HG03378 (cell line): ENCODE measurements at regions not wholly inside any gene's neighbourhood (a gene's known extent, or its start where the extent isn't known, plus 50 kb on each side); places are given as distances from the start of the nearest gene placed in this dataset.

ENCODE experiments used
- ATAC-seq: cut with Tn5 transposase; IDR thresholded peaks from one replicate; pipeline ENCODE4 v1.9.1; 2021; ENCODE audit warnings: mild to moderate bottlenecking, moderate library complexity; ENCODE audit not compliant: unreplicated experiment

GRCh38 chr6:6908121-6908520 lies 199.6 kb upstream of the RREB1 start:
- ATAC-seq = no peak

DNA sequence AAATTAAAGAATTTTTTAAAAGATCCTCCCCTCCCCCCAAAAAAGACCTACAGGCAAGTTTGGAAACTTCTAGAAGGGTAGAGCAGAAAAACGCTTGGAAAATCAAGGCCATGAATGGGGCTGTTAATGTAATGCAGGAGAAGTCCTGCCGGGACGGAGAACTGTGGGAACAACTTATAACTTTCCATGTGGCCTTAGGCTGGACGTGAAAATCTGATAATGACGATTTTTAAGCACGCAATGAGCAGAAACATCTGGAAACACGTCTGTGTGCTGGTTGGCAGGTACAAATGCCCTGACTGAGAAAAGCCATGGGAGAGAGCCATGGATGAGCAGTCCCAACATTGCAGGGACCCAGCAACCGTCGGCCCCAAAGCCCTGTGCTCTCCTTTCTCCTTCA lies 198.7 kb upstream of the RREB1 start:
- ATAC-seq = no peak

- ATAC-seq = no peak
Observed at GRCh38 chr6:6910734-6911295, 196.9 kb upstream of the RREB1 start.

DNA sequence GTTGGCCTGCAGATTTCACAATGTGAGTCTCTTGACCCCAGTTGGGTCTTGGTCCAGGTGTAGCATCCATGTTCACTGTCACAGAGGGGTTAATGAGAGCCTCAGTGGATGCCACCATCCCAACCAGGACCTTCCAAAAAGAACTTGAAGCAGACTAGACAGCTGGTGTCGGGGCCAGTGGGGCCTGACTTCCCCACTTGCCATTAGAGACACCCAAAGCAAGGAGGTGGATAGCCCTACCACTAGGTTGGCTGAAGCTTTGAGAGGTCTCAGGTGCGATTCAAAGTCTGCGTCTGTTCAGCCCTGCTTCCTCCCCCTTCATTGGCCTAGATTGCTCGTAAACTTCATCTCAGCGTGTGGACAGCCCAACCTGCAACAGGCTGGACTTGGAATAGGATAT lies 196.4 kb upstream of the RREB1 start:
- ATAC-seq = no peak

GRCh38 chr6:6912817-6913744 lies 194.7 kb upstream of the RREB1 start:
- no peak for ATAC-seq

GRCh38 chr6:6915219-6915618 lies 192.5 kb upstream of the RREB1 start:
- no peak for ATAC-seq

DNA sequence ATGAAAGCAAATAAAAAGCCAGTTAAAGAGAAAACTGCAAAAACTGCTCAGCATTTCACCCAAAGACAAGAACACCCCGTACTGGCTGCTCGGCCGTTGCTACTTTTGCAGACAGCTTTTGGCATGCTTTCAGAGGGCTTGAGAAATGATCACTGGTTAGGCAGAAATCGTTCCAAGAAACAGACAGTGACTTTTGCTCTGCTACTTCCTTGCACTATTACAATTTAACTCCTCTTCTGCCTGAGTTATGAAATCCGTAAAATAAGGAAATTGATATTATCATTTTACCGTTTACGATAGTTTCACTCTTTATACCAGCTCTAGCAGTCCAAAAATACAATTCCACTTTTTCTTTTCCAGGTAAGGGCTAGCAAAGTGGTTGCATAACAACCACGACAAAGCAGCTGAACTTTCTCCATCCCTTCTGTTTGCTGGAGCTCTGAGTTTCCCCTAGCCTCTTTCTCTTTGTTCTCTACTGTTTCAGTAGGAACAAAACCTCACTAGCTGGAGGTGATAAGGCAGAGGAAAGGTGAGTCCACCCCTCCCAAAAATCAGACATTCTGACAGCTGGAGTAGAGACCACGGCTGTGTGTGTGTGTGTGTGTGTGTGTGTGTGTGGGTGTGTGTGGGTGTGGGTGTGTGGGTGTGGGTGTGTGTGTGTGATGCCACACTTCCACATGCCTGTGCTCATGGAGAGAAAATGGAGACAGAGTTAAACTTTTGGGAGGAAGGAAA lies 191.8 kb upstream of the RREB1 start:
- ATAC-seq = no peak

DNA sequence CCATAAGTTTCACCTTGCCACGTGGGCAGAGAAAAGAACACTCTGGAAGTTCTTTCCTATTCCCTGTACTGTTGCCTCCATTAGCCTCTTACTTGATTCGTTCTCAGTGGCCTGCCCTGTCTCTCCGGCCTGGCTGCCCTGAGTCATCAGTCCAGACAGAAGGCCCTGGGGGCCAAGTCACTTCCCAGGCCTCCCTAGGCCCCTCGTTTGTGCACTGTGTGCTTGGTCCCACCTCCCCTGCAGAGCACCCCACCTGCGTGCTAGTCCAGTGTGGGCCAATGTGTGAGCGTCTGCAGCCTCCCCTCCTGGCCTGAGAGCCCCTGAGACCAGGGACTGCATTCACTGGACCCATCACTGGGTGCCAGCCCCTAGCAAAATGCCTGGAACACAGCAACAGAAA lies 191.2 kb upstream of the RREB1 start:
- ATAC-seq = no peak

GRCh38 chr6:6918216-6918983 lies 189.4 kb upstream of the RREB1 start:
- ATAC-seq = peak; percentile 93

- no peak for ATAC-seq
Observed at GRCh38 chr6:6919173-6919572, 188.6 kb upstream of the RREB1 start.

DNA sequence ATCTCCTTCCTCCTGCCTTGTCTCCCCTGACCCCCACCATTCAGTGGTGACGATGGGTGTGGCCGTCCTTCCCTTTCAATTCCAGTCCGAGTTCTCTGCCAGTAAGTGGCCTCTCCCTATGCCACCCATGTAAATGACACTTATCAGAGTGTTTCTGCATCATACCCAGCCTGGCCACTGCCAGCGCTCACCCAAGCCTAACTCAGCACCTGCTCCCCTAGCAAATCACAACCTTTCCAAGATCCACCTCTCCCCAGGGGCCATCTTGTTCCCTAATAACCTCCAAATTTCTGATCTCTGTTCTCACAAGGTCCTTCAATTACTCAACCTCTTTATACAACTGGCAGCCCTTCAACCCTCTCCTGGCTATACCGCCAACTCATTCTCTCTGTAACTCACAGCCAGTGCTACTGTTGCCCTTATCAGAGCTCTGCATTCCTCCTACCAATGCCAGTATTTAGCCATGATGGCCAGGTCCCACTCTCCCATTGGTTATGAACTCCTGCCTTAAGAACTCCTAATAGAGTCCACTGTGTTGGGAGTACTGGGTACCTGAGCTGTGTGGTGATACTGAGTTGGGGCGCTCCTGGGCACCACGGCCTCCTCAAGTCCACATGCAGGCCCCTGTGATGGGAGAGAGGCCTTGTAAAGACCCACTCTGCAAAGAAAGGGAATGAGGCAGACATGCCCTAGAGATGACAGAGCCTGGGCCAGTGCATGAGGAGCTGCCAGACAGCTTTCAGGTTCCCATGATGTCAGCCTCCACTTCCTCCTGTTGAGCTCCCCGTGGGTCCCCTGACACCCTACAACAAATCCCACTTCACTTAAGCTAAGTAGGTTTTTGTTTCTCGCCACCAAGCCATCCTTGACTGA lies 187.4 kb upstream of the RREB1 start:
- no peak for ATAC-seq

DNA sequence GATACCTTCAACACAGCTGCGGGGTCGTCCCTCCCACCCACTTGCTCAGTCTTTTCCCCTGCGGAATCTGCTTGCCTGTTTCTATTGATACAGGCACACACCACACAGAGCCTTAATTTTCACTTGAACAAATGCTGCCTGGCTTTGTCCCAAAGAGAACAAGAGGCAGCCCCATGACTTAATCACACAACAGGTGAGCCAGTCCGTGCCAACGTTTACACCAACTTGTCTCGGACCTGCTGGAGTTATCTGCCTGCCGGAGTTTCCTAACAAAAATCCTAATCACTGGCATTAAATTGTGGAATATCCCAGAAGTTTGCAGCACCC lies 186.8 kb upstream of the RREB1 start:
- ATAC-seq = no peak

DNA sequence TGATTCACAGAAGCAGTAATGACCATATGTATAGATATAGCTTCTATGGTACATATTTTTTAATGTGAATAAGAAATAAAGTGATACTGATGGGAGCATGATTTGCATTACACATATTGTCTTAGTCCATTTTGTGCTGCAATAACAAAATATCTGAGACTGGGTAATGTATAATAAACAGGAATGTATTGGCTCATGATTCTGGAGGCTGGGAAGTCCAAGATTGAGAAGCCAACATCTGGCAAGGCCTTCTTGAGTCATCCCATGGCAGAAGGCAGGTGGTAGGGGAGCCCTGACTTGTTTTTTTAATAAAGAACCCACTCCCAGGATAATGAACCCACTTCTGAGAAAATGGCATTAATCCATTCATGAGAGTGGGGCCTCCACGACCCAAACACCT lies 185.6 kb upstream of the RREB1 start:
- no peak for ATAC-seq

GRCh38 chr6:6923605-6924004 lies 184.2 kb upstream of the RREB1 start:
- no peak for ATAC-seq

GRCh38 chr6:6924708-6925107 lies 183.1 kb upstream of the RREB1 start:
- ATAC-seq = no peak

GRCh38 chr6:6925391-6926164 lies 182.2 kb upstream of the RREB1 start:
- ATAC-seq = no peak

DNA sequence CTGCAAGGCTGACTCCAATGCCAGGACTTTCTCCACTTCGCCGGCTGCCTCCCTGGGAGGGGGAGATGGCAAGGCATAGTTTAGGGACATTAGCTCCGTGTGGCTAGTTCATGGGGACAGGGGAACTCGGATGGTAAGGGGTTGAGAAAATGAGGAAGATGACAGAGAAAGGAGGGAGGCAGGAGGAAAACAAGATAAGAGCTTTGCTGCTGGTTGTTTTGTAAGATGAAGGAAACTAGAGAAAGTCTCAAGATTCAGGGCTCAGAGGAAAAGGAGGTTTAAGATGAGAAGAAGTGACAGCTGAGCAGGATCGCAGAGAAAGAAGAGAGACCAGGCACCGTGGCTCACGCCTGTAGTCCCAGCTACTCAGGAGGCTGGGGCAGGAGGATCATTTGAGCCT lies 180.9 kb upstream of the RREB1 start:
- ATAC-seq = no peak

- no peak for ATAC-seq
Observed at GRCh38 chr6:6927521-6928361, 180.0 kb upstream of the RREB1 start.
